Activated gamma-delta T cell treated with anti-CD3 and anti-CD28 coated beads, Interleukin-2, amount 50 U/mL, for 16 hours (primary cell): ENCODE measurements at regions not wholly inside any gene's neighbourhood (a gene's known extent, or its start where the extent isn't known, plus 50 kb on each side); places are given as distances from the start of the nearest gene placed in this dataset.
"Not testable (repeated sequence)": the region's sequence is repeated elsewhere in the genome, so short reads cannot be mapped to it uniquely, and the experiment has no call there.

Experiments used
- DNase-seq: peaks from one replicate; pipeline ENCODE4 v3.0.0-alpha.2; 2020; ENCODE audit warnings: low read depth

- DNase-seq: no peak
These were observed 62.7 kb upstream of the PELI2 start for GRCh38 chr14:56055511-56055910.

GRCh38 chr14:56056031-56056430 lies 62.2 kb upstream of the PELI2 start:
- DNase-seq: no peak

DNA sequence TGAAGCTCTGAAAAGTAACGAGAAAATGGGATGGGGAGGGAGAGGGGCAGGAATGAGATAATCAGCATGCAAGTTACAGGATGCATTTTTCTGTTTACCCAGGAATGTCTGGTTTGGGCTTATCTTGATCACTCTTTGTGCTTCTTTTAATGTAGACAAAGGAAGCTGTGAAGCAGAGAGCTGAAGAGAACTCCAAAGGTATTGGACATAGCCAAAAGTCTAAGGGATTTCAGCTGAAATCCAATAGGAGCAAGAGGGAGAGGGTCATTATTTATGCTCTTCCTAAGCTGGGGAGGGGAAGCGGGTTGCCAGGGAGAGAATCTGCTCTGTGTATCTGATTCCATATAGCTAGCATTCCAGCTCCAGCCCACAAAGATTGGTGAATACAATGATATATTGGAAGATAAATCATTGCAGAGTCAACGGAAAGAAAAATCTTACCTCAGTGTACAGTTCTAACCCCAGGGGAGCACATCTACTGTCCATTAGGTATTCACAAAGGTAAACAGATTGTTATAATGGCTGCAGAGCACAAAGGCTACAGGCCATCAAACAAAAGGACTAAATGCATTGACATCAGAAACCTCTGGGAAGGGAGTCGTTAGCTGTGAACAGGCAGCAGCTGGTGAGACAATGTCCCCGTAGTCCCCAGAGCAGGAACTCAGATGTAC lies 61.0 kb upstream of the PELI2 start:
- no peak for DNase-seq

DNA sequence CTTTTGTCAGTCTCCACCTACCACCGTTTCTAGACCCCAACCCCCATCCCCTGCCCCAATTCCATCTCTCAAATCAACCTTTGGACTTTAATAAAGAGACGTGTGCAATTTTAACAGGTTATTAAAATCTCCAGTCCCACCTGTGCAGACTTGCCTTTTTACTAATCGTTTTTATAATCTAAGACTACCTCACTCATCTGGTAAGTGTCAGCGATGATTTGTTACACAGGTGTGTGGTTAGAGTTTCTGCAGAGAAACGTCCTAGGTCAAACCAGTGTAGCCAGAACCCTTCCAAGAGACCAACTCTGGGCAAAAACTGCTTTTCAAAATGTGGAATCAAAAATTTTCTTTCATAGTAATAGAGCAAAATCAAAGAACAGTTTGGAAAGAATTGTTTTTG lies 60.4 kb upstream of the PELI2 start:
- DNase-seq: no peak

GRCh38 chr14:56059054-56059453 lies 59.2 kb upstream of the PELI2 start:
- DNase-seq: no peak

DNA sequence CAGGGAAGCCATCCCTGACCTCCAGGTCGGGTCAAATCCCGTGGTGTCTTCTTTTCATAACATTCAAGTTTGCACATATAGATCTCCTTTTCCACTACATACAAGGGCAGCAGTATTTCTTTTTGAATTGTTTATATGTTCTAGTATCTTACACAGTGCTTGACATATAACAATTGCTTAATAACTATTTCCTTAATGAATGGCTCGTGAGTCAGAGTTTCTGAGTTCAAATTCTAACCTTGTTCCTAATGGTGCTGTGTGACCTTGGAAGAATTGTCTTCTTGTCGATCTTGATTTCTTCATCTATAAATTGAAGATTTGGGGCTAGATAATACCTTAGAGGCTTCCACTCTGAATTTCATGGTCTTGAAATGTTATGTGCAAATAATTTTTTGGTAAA lies 57.2 kb upstream of the PELI2 start:
- DNase-seq: no peak

DNA sequence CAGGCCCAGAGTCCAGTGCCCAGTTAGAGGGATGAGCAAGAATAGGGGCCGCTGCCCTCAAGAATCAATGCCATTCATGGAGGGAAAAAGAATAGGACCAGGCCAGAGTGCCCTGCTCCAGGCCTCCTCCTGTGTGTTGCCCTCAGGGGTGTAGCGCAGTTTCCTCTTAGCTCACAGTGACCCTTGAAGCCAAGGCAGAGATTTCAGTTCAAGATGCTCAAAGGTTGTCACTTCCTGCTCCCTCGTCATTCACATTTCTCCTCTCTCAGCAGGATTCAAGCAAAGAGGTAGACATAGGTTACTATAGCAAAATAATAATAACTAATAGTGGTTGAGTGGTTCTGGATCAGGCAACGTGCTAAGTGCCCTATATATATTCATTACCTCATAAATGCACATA lies 55.1 kb upstream of the PELI2 start:
- DNase-seq: no peak

DNA sequence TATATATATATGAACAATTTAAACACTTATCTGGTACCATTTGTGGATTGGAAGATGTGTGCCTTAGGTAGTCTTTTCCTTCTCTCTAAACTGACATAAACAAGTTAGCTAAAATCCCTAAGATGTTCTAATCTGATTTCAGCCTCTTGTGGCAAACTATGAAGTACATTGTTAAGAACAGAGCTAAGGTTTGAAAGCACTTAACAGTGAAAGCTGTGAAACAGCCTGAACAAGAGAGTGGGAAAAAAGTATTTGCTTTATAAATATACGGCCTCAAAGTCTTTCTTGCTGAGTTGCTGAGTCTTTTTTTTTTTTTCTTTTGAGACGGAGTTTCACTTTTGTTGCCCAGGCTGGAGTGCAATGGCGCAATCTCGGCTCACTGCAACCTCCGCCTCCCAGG lies 53.7 kb upstream of the PELI2 start:
- DNase-seq: no peak

DNA sequence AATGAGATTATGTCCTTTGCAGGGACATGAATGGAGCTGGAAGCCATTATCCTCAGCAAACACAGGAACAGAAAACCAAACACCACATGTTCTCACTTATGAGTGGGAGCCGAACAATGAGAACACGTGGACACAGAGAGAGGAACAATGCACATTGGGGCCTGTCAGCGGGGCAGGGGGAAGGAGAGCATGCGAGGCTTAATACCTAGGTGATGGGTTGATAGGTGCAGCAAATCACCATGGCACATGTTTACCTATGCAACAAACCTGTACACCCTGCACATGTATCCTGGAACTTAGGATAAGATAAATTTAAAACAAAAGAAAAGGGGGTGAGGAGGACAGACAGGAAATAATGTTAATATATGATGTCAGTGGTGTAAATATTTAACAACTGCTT lies 53.0 kb upstream of the PELI2 start:
- not testable (repeated sequence) for DNase-seq

DNA sequence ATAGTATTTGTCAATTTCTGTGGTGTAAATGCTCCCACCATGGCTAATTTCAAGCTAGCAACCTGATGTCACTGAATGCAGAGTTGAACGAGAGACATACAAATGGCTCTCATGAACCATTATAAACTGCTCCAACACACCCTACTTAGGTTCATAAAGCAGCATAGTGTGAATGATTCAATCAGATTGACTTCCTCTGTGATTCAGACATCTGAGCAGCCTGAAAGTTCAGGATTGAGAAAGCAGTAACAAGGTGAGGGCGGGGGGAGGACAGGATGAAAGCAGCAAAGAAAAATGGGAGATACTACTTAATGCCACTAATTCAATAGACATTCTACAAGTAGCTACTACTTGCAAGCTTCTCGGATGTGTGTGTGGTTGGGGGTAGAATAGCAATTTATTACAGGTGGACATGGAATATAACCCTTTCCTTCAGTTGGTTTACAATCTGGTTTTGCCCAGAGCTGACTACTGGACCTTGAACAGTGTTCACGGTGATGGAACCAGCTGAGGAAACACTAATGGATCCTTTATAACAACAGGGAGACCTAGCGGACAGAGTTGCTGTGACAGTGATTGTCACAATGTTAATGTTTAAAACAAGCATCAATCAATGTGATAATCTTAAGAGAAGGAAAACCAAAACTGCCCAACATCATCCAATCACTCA lies 52.5 kb upstream of the PELI2 start:
- DNase-seq: no peak
